MM.1S (cell line): ENCODE measurements at regions not wholly inside any gene's neighbourhood (a gene's known extent, or its start where the extent isn't known, plus 50 kb on each side); places are given as distances from the start of the nearest gene placed in this dataset.

ENCODE experiments used
- DNase-seq: peaks from one replicate; pipeline ENCODE4 v3.0.0-alpha.2; 2015
- H2AFZ ChIP-seq: fragments of 300-600 bp; sonication (generic); 2 replicates; pipeline ENCODE4 v1.6.0; 2016; ENCODE audit warnings: antibody characterized with exemption, low read length
- H3F3A ChIP-seq: fragments of 300-600 bp; sonication (generic); 2 replicates; pipeline ENCODE4 v1.6.1; 2016; ENCODE audit warnings: mild to moderate bottlenecking, antibody characterized with exemption, low read length, moderate library complexity, mixed read lengths; ENCODE audit not compliant: insufficient read depth
- H3K27ac ChIP-seq: fragments of 300-600 bp; sonication (generic); 2 replicates; pipeline ENCODE4 v1.5.1; 2016; ENCODE audit warnings: mild to moderate bottlenecking, low read length
- H3K27me3 ChIP-seq: fragments of 300-600 bp; sonication (generic); replicated peaks from 2 replicates; pipeline ENCODE4 v1.6.0; 2016; ENCODE audit warnings: low read length; ENCODE audit not compliant: insufficient read depth
- H3K36me3 ChIP-seq: fragments of 300-600 bp; sonication (generic); replicated peaks from 2 replicates; pipeline ENCODE4 v1.6.1; 2016; ENCODE audit warnings: mild to moderate bottlenecking, low read length, mixed read lengths; ENCODE audit not compliant: insufficient read depth
- H3K4me1 ChIP-seq: fragments of 300-600 bp; sonication (generic); 2 replicates; pipeline ENCODE4 v1.6.1; 2016; ENCODE audit warnings: low read length, mixed read lengths
- H3K4me2 ChIP-seq: fragments of 300-600 bp; sonication (generic); 2 replicates; pipeline ENCODE4 v1.6.0; 2016; ENCODE audit warnings: low read depth, low read length
- H3K4me3 ChIP-seq: fragments of 300-600 bp; sonication (generic); 2 replicates; pipeline ENCODE4 v1.5.1; 2016; ENCODE audit warnings: low read length, mixed read lengths
- H3K79me2 ChIP-seq: fragments of 300-600 bp; sonication (generic); 2 replicates; pipeline ENCODE4 v1.6.1; 2016; ENCODE audit warnings: mixed run types, low read length, mixed read lengths
- H3K9ac ChIP-seq: fragments of 300-600 bp; sonication (generic); 2 replicates; pipeline ENCODE4 v1.6.1; 2016; ENCODE audit warnings: low read length, mixed read lengths
- H3K9me2 ChIP-seq: fragments of 300-600 bp; sonication (generic); replicated peaks from 2 replicates; pipeline ENCODE4 v1.6.1; 2016; ENCODE audit warnings: mild to moderate bottlenecking, low read length, mixed read lengths; ENCODE audit not compliant: insufficient read depth
- H3K9me3 ChIP-seq: fragments of 300-600 bp; sonication (generic); replicated peaks from 2 replicates; pipeline ENCODE4 v1.6.1; 2016; ENCODE audit warnings: mild to moderate bottlenecking, low read length, mixed read lengths; ENCODE audit not compliant: insufficient read depth
- H4K20me1 ChIP-seq: fragments of 300-600 bp; sonication (generic); 2 replicates; pipeline ENCODE4 v1.6.1; 2016; ENCODE audit warnings: mild to moderate bottlenecking, low read length, moderate library complexity, mixed read lengths; ENCODE audit not compliant: insufficient read depth
- CTCF ChIP-seq: fragments of 300-600 bp; sonication (generic); IDR thresholded peaks from 2 replicates; pipeline ENCODE4 v1.5.1; 2016; ENCODE audit warnings: antibody characterized with exemption, low read length, mixed read lengths
- EZH2 ChIP-seq: fragments of 300-600 bp; sonication (generic); optimal IDR thresholded peaks from 2 replicates; pipeline ENCODE3; 2017; ENCODE audit warnings: low read depth, mild to moderate bottlenecking, antibody characterized with exemption, low read length, mixed read lengths
- EZH2phosphoT487 ChIP-seq: fragments of 300-600 bp; sonication (generic); IDR thresholded peaks from 2 replicates; pipeline ENCODE4 v1.6.1; 2018; ENCODE audit warnings: antibody characterized with exemption, low read length

- H3F3A ChIP-seq = no peaks in the 10 kb centered on the region
- no peaks in the 10 kb centered on the region for H3K79me2 ChIP-seq
- H3K27me3 ChIP-seq = no peaks in the 10 kb centered on the region
- no peaks in the 10 kb centered on the region for H3K9me2 ChIP-seq
- H3K4me1 ChIP-seq = 0 out of 2 replicates have a peak, but pooled peaks cover 3% of the 10 kb centered on the region
- no peak overlapping the region for H3K4me3 ChIP-seq
- H3K9me3 ChIP-seq = no peaks in the 10 kb centered on the region
- DNase-seq = no peak
- no peak overlapping the region for H3K27ac ChIP-seq
- no peak overlapping the region for H2AFZ ChIP-seq
- no peaks in the 10 kb centered on the region for H4K20me1 ChIP-seq
- H3K4me2 ChIP-seq = no peak overlapping the region
- TF ChIP-seq CTCF = no peak
- no peak for TF ChIP-seq EZH2phosphoT487
- TF ChIP-seq EZH2 = no peak
- no peak overlapping the region for H3K9ac ChIP-seq
- no peaks in the 10 kb centered on the region for H3K36me3 ChIP-seq
These were observed 183.4 kb upstream of the SLCO3A1 start for GRCh38 chr15:91670108-91670507.

- no peaks in the 10 kb centered on the region for H3K36me3 ChIP-seq
- H4K20me1 ChIP-seq = no peaks in the 10 kb centered on the region
- no peak overlapping the region for H3K4me3 ChIP-seq
- no peak for DNase-seq
- H3K4me2 ChIP-seq = no peak overlapping the region
- no peaks in the 10 kb centered on the region for H3K79me2 ChIP-seq
- H3K9me2 ChIP-seq = no peaks in the 10 kb centered on the region
- no peak overlapping the region for H2AFZ ChIP-seq
- H3K9ac ChIP-seq = no peak overlapping the region
- no peaks in the 10 kb centered on the region for H3F3A ChIP-seq
- no peaks in the 10 kb centered on the region for H3K4me1 ChIP-seq
- TF ChIP-seq CTCF (no peak), EZH2 (no peak), EZH2phosphoT487 (no peak)
- no peak overlapping the region for H3K27ac ChIP-seq
- no peaks in the 10 kb centered on the region for H3K9me3 ChIP-seq
- H3K27me3 ChIP-seq = no peaks in the 10 kb centered on the region
These were observed 175.5 kb upstream of the SLCO3A1 start for GRCh38 chr15:91678003-91678402.

- no peak overlapping the region for H3K27ac ChIP-seq
- no peak overlapping the region for H3K9ac ChIP-seq
- no peaks in the 10 kb centered on the region for H4K20me1 ChIP-seq
- no peaks in the 10 kb centered on the region for H3K79me2 ChIP-seq
- no peak for DNase-seq
- no peaks in the 10 kb centered on the region for H3K9me3 ChIP-seq
- no peak overlapping the region for H2AFZ ChIP-seq
- no peak overlapping the region for H3K4me3 ChIP-seq
- H3K4me1 ChIP-seq = no peaks in the 10 kb centered on the region
- H3F3A ChIP-seq = no peaks in the 10 kb centered on the region
- no peaks in the 10 kb centered on the region for H3K36me3 ChIP-seq
- no peak for TF ChIP-seq EZH2
- TF ChIP-seq EZH2phosphoT487 = no peak
- TF ChIP-seq CTCF = no peak
- H3K4me2 ChIP-seq = no peak overlapping the region
- no peaks in the 10 kb centered on the region for H3K27me3 ChIP-seq
- no peaks in the 10 kb centered on the region for H3K9me2 ChIP-seq
These were observed 174.1 kb upstream of the SLCO3A1 start for GRCh38 chr15:91679447-91679846.

- H3K27ac ChIP-seq = no peak overlapping the region
- no peak overlapping the region for H3K4me2 ChIP-seq
- H3K79me2 ChIP-seq = no peaks in the 10 kb centered on the region
- no peak for DNase-seq
- H2AFZ ChIP-seq = no peak overlapping the region
- no peaks in the 10 kb centered on the region for H3K36me3 ChIP-seq
- no peaks in the 10 kb centered on the region for H3K27me3 ChIP-seq
- no peak overlapping the region for H3K4me3 ChIP-seq
- no peaks in the 10 kb centered on the region for H3K9me3 ChIP-seq
- TF ChIP-seq CTCF (no peak), EZH2 (no peak), EZH2phosphoT487 (no peak)
- H3K4me1 ChIP-seq = no peaks in the 10 kb centered on the region
- H3F3A ChIP-seq = no peaks in the 10 kb centered on the region
- no peak overlapping the region for H3K9ac ChIP-seq
- no peaks in the 10 kb centered on the region for H3K9me2 ChIP-seq
- no peaks in the 10 kb centered on the region for H4K20me1 ChIP-seq
These were observed 168.1 kb upstream of the SLCO3A1 start for GRCh38 chr15:91685436-91685835.
